NOMO-1 (cell line): ENCODE measurements at regions not wholly inside any gene's neighbourhood (a gene's known extent, or its start where the extent isn't known, plus 50 kb on each side); places are given as distances from the start of the nearest gene placed in this dataset.
"Not testable (repeated sequence)": the region's sequence is repeated elsewhere in the genome, so short reads cannot be mapped to it uniquely, and the experiment has no call there.

Experiments used
- DNase-seq, 2 experiments: peaks; one replicate each; lab custom pipeline; 2025; ENCODE audit not compliant: unreplicated experiment in 2 of 2; lab: John Stamatoyannopoulos, UW

DNA sequence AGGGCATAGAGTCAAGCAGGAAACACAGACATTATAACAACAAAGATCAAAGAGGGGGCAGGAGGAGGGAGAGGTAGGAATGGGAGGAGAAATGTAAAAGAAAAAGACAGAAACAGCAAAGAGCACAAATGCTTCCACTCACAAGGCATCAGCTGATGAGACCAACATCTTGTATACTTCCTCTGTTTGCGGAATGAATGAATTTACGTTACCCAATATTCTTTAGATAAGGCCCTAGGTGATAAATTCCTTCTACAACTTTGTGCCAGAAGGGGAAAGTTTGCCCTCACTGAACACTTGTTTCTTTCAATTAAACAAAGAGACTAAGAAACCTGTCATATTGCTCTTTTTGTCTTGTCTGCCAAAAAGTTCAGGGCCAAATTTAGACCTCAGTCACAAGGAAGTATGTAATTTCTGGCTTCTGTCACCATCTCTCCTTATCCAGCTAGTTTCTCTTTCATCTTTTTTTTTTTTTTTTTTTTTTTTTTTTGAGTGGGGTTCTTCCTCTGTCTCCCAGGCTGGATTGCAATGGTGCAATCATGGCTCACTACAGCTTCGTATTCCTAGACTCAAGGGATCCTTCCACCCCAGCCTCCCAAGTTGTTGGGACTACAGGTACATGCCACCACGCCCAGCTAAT lies 116.4 kb upstream of the NANOS1 start:
- DNase-seq, result no peak

GRCh38 chr10:118913825-118914224 lies 115.7 kb upstream of the NANOS1 start:
- DNase-seq, result no peak

DNA sequence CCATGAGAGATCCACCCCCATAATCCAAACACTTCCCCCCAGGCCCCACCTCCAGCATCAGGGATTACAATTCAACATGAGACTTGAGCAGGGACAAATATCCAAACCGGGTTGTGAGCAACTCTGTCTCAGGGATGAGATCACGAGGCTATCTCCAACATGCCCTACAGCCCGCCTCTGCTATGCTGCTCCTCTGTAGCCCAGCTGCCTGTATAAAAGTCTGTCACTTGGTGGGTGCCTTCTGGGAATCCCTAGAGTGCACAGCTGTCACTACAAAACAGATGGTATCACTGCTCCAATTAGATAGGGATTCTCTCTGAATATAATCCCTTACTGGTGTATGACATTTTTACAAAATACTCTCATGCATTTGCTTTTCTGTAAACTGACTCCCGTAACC lies 114.9 kb upstream of the NANOS1 start:
- no peak for DNase-seq

DNA sequence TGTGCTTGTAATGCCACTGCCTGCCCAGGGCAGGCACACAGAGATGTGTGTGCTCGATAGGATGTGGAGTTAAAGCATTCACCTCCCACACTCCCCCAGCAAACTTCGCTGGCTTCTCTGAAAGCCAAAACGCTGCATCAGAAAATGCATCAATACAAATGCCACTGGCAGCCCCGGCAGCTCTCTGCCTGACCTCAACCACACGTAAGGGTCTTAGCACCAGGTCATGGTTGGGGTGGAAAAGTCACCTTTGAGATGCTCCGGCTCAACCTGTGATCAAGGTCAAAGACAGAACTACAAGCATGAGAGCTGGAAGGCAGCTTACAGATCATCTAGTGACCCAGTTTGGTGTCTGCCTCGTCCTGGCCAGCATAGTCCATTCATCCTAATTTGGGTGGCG lies 114.4 kb upstream of the NANOS1 start:
- DNase-seq, result no peak

GRCh38 chr10:118916777-118917176 lies 112.7 kb upstream of the NANOS1 start:
- DNase-seq, result no peak

- no peak for DNase-seq
Measured at GRCh38 chr10:118917701-118918100, 111.8 kb upstream of the NANOS1 start.

- no peak for DNase-seq
Measured at GRCh38 chr10:118918116-118918515, 111.4 kb upstream of the NANOS1 start.

GRCh38 chr10:118918587-118918986 lies 110.9 kb upstream of the NANOS1 start:
- DNase-seq, result no peak

DNA sequence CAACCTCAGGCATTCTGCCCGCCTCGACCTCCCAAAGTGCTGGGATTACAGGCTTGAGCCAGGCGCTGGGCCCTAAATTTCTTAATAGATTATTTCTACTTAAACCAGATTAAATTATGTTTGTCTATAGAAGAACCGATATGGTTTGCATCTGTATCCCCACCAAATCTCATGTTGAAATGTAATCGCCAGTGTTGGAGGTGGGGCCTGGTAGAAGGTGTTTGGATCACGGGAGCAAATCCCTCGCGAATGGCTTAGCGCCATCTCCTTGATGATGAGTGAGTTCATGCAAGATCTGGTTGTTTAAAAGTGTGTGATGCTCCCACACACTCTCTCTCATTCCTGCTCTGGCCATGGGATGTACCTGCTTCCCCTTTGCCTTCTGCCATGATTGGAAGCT lies 109.3 kb upstream of the NANOS1 start:
- no peak for DNase-seq

DNA sequence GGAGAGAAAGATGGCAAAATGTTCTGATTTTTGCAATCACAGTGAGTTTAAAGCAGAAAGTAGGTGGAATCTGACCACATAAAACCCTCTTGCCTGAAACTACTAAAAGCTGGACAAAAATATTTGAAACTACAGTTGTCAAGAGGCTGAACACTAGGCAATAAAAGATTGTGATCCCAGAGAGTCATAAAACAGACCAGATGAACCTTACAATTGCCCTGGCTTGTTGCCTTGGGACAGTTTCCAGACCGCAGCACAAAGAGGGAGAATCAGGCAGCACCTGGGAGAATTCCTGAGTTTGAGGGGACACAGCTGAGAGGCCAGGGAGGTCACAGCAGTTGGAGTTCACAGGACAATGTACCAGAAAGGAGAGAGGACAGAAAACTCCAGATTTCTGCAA lies 107.3 kb upstream of the NANOS1 start:
- no peak for DNase-seq

DNA sequence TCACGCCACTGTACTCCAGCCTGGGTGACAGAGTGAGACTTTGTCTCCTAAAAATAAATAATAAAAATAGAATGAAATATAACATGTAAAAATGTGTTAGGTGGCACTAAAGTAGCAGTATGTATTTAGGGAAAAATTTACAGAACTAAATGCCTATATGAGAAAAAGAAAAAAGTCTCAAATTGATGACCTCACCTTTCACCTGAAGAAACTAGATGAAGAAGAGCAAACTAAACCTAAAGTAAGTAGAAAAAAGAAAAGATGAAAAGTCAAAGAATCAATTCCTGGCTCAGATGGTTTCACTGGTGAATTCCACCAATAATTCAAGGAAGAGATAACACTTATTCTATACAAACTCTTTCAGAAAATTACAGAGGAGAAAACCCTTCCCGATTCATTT lies 106.5 kb upstream of the NANOS1 start:
- no peak for DNase-seq

DNA sequence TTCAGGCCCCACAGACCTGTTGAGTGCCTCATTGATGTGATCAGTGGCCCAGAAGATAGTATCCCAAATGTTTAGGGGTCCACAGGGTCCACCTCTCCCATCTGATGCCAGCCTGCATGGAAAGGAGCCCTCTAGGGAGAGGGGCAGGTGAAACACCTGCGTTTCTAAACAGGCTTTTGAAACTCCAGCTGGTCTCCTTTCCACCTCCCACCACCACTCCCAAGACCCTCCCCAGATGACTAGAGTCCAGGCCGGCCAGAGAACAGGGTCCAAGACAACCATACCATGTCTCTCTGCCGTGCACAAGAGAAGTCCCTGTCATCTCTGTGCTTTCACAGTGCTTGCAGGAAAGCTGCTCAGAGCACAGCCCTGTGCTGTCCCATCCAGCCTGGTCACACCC lies 105.0 kb upstream of the NANOS1 start:
- no peak for DNase-seq

DNA sequence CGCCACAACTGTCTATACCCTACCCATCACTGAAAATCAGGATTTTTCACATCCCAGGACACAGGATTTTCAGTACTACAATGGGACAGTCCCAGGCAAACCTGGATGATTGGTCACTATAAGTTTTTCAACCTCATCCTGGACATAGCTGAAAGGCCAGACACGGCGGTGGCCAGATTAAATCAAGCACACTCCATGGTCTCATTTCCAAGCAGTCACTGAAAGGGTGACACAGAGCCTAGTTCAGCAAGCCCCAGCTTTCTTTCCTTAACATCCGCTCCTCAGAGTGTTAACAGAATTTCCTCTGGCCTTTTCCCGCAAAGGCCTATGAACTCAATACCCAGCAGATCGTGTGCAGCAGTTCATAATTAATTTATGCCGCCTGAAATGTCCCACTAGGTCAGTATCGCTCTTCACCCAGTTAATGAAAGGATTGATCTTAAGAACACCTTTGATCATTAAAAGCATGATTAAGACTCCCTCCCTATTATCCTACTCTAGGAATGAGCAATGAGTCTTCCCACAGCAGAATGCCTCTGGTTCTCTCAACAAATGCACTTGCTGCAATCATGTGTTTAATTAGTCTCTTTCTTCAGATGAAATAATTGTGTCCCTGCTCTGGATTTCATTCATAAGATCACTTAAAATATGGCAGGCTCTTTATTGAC lies 104.0 kb upstream of the NANOS1 start:
- no peak for DNase-seq

GRCh38 chr10:118926072-118926417 lies 103.5 kb upstream of the NANOS1 start:
- no peak for DNase-seq

GRCh38 chr10:118926441-118926840 lies 103.1 kb upstream of the NANOS1 start:
- no peak for DNase-seq

GRCh38 chr10:118926903-118927302 lies 102.6 kb upstream of the NANOS1 start:
- no peak for DNase-seq

DNA sequence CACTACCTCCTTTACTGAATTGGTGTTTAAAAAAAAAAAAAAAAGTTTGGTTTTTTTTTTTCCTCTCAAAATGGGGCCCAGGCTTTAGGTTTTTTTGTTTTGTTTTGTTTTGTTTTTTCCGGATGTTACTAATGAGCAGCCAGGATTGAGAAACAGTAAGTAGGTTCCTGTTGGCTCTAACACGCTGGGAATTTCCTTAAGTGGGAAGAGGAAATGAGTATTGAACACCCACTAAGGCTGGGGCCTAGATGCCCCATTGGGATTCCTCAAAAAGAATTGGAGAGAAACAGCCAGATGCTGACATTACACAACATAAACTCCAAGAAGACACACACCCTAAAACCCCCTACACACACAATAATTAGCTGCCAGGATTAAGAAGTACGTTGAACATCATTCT lies 102.2 kb upstream of the NANOS1 start:
- DNase-seq, result no peak

GRCh38 chr10:118930614-118931013 lies 98.9 kb upstream of the NANOS1 start:
- DNase-seq, result no peak

DNA sequence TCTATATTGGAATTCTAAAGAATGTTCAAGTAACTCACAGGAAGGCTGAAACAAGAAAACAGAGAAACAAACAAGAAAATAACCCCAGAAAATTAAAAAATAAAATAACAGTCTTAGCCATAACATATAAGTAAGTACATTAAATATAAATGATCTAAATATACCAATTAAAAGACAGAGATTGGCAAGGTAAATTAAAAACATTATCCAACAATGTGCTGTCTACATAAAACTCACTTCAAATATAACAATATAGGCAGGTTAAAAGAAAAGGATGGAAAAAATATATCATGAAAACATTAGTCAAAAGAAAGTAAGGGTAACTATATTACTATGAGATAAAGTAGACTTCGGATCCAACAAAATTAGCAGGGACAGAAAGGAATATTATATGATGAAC lies 98.1 kb upstream of the NANOS1 start:
- DNase-seq, result no peak

- not testable (repeated sequence) for DNase-seq
Measured at GRCh38 chr10:118932154-118932553, 97.4 kb upstream of the NANOS1 start.

DNA sequence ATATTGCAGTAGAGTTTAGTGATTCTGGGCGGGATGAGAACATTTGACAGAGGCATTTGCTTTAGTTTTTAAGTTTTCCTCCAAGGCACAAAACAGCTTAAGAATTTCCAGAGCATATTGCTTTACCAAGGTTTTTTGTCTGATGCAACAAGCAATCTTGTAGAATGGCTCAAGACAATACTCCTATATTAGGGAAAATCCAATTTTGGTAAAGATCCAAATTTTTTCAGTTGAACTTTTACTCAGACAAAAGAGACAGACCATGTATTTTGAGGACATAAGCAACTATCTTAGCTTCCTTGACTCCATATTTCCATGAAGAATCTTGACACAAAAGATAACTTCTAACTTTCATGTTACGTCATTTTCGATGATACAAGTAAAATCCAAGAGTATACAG lies 92.3 kb upstream of the NANOS1 start:
- no peak for DNase-seq

DNA sequence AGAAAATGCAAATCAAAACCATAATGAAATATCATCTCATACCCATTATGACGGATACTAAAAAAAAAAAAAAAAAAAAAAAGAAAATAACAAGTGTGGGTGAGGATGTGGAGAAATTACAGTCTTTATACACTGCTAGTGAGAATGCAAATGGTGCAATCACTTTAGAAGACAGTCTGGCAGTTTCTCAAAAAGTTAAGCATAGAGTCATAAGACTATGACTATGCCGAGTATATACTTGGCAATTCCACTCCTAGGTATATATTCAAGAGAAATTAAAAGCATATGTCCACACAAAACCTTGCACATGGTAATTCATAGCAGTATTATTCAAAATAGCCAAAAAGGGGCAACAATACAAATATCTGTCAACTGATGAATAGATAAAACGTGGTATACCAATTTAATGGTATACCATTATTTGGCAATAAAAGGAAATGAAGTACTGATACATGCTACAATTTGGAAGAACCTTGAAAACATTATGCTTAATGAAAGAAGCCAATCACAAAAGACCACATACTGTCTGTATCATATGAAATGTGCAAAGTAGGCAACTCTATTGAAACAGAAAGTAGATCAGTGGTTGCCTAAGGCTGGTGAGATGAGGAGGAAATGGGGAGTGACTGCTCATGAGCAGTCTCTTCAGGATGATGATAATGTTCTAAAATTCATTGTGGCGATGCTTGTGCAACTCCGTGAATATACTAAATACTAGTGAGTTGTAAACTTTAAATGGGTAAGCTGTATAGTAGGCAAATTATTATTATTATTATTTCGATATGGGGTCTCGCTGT lies 90.1 kb upstream of the NANOS1 start:
- no peak for DNase-seq
